ENCODE measurements at regions not wholly inside any gene's neighbourhood (a gene's known extent, or its start where the extent isn't known, plus 50 kb on each side); places are given as distances from the start of the nearest gene placed in this dataset.

GRCh38 chr9:87431837-87432236, 65.8 kb upstream of the DAPK1 start:
- Histone ChIP-seq H3K4me3 (ENCODE audit: low read length) (no peak overlapping the region), H3K9ac (ENCODE audit: low read length) (no peak overlapping the region), H3K27me3 (ENCODE audit: low read length) (no peaks in the 10 kb centered on the region), H4K20me1 (ENCODE audit: insufficient read depth, low read depth, low read length) (no peaks in the 10 kb centered on the region), H3K79me2 (ENCODE audit: low read length) (no peaks in the 10 kb centered on the region), H3K27ac (ENCODE audit: low read length) (no peak overlapping the region), H2AFZ (ENCODE audit: low read length) (no peak overlapping the region), H3K4me2 (ENCODE audit: low read depth, low read length, poor library complexity, severe bottlenecking) (no peak overlapping the region), H3K36me3 (ENCODE audit: insufficient read depth, low read length) (no peaks in the 10 kb centered on the region), H3K9me3 (ENCODE audit: low read length) (no peaks in the 10 kb centered on the region), H3K9me2 (replicated peaks; ENCODE audit: insufficient read depth, low read length) (no peaks in the 10 kb centered on the region), H3K4me1 (ENCODE audit: low read length) (no peaks in the 10 kb centered on the region)
- DNase-seq = no peak

GRCh38 chr9:87433853-87434252, 63.8 kb upstream of the DAPK1 start:
- DNase-seq = no peak
- no peaks in the 10 kb centered on the region for H3K9me2 ChIP-seq (replicated peaks; ENCODE audit: insufficient read depth, low read length)

GRCh38 chr9:87434366-87434765, 63.3 kb upstream of the DAPK1 start:
- Histone ChIP-seq H4K20me1 (ENCODE audit: insufficient read depth, low read depth, low read length) (no peaks in the 10 kb centered on the region), H3K36me3 (ENCODE audit: insufficient read depth, low read length) (no peaks in the 10 kb centered on the region), H3K4me3 (ENCODE audit: low read length) (no peak overlapping the region), H3K9me3 (ENCODE audit: low read length) (no peaks in the 10 kb centered on the region), H3K4me2 (ENCODE audit: low read depth, low read length, poor library complexity, severe bottlenecking) (no peak overlapping the region), H3K4me1 (ENCODE audit: low read length) (no peaks in the 10 kb centered on the region), H3K9ac (ENCODE audit: low read length) (no peak overlapping the region), H3K9me2 (replicated peaks; ENCODE audit: insufficient read depth, low read length) (no peaks in the 10 kb centered on the region), H3K79me2 (ENCODE audit: low read length) (no peaks in the 10 kb centered on the region), H2AFZ (ENCODE audit: low read length) (no peak overlapping the region), H3K27me3 (ENCODE audit: low read length) (no peaks in the 10 kb centered on the region), H3K27ac (ENCODE audit: low read length) (no peak overlapping the region)
- DNase-seq = no peak

More at GRCh38 chr9:87433853-87434252, 63.8 kb upstream of the DAPK1 start:
- Histone ChIP-seq H3K36me3 (ENCODE audit: insufficient read depth, low read length) (no peaks in the 10 kb centered on the region), H3K27ac (ENCODE audit: low read length) (no peak overlapping the region), H2AFZ (ENCODE audit: low read length) (no peak overlapping the region), H3K4me2 (ENCODE audit: low read depth, low read length, poor library complexity, severe bottlenecking) (no peak overlapping the region), H3K4me3 (ENCODE audit: low read length) (no peak overlapping the region), H3K27me3 (ENCODE audit: low read length) (no peaks in the 10 kb centered on the region), H3K9ac (ENCODE audit: low read length) (no peak overlapping the region), H4K20me1 (ENCODE audit: insufficient read depth, low read depth, low read length) (no peaks in the 10 kb centered on the region), H3K79me2 (ENCODE audit: low read length) (no peaks in the 10 kb centered on the region), H3K4me1 (ENCODE audit: low read length) (no peaks in the 10 kb centered on the region), H3K9me3 (ENCODE audit: low read length) (no peaks in the 10 kb centered on the region)

GRCh38 chr9:87435189-87435880, 62.3 kb upstream of the DAPK1 start:
- Histone ChIP-seq H3K36me3 (ENCODE audit: insufficient read depth, low read length) (no peaks in the 10 kb centered on the region), H3K4me3 (ENCODE audit: low read length) (no peak overlapping the region), H3K27me3 (ENCODE audit: low read length) (no peaks in the 10 kb centered on the region), H3K9me3 (ENCODE audit: low read length) (no peaks in the 10 kb centered on the region), H3K27ac (ENCODE audit: low read length) (no peak overlapping the region), H2AFZ (ENCODE audit: low read length) (no peak overlapping the region), H3K4me2 (ENCODE audit: low read depth, low read length, poor library complexity, severe bottlenecking) (no peak overlapping the region), H3K79me2 (ENCODE audit: low read length) (no peaks in the 10 kb centered on the region), H4K20me1 (ENCODE audit: insufficient read depth, low read depth, low read length) (no peaks in the 10 kb centered on the region), H3K9ac (ENCODE audit: low read length) (no peak overlapping the region), H3K4me1 (ENCODE audit: low read length) (no peaks in the 10 kb centered on the region), H3K9me2 (replicated peaks; ENCODE audit: insufficient read depth, low read length) (no peaks in the 10 kb centered on the region)
- no peak for DNase-seq

GRCh38 chr9:87436716-87437115, 61.0 kb upstream of the DAPK1 start:
- Histone ChIP-seq H3K4me2 (ENCODE audit: low read depth, low read length, poor library complexity, severe bottlenecking) (no peak overlapping the region), H3K4me1 (ENCODE audit: low read length) (no peaks in the 10 kb centered on the region)

GRCh38 chr9:87437966-87438365, 59.7 kb upstream of the DAPK1 start:
- Histone ChIP-seq H3K4me1 (ENCODE audit: low read length) (no peaks in the 10 kb centered on the region), H3K4me2 (ENCODE audit: low read depth, low read length, poor library complexity, severe bottlenecking) (no peak overlapping the region), H3K36me3 (ENCODE audit: insufficient read depth, low read length) (no peaks in the 10 kb centered on the region), H3K9ac (ENCODE audit: low read length) (no peak overlapping the region), H3K9me3 (ENCODE audit: low read length) (no peaks in the 10 kb centered on the region), H2AFZ (ENCODE audit: low read length) (no peak overlapping the region), H4K20me1 (ENCODE audit: insufficient read depth, low read depth, low read length) (no peaks in the 10 kb centered on the region), H3K79me2 (ENCODE audit: low read length) (no peaks in the 10 kb centered on the region), H3K27me3 (ENCODE audit: low read length) (no peaks in the 10 kb centered on the region), H3K9me2 (replicated peaks; ENCODE audit: insufficient read depth, low read length) (no peaks in the 10 kb centered on the region; the same call in 1 of the 2 replicates), H3K27ac (ENCODE audit: low read length) (no peak overlapping the region), H3K4me3 (ENCODE audit: low read length) (no peak overlapping the region)
- no peak for DNase-seq

More at GRCh38 chr9:87436716-87437115, 61.0 kb upstream of the DAPK1 start:
- no peak for DNase-seq
- no peaks in the 10 kb centered on the region for H3K79me2 ChIP-seq (ENCODE audit: low read length)
- H3K9me2 ChIP-seq (replicated peaks; ENCODE audit: insufficient read depth, low read length) = no peaks in the 10 kb centered on the region
- no peaks in the 10 kb centered on the region for H3K9me3 ChIP-seq (ENCODE audit: low read length)
- no peaks in the 10 kb centered on the region for H3K36me3 ChIP-seq (ENCODE audit: insufficient read depth, low read length)
- no peaks in the 10 kb centered on the region for H3K27me3 ChIP-seq (ENCODE audit: low read length)
- no peaks in the 10 kb centered on the region for H4K20me1 ChIP-seq (ENCODE audit: insufficient read depth, low read depth, low read length)
- H2AFZ ChIP-seq (ENCODE audit: low read length) = no peak overlapping the region
- no peak overlapping the region for H3K9ac ChIP-seq (ENCODE audit: low read length)
- no peak overlapping the region for H3K4me3 ChIP-seq (ENCODE audit: low read length)
- H3K27ac ChIP-seq (ENCODE audit: low read length) = no peak overlapping the region

GRCh38 chr9:87441251-87441650, 56.4 kb upstream of the DAPK1 start:
- Histone ChIP-seq H3K4me1 (ENCODE audit: low read length) (no peaks in the 10 kb centered on the region; the same call in 1 of the 2 replicates), H3K4me3 (ENCODE audit: low read length) (no peak overlapping the region), H3K27ac (ENCODE audit: low read length) (no peak overlapping the region), H3K27me3 (ENCODE audit: low read length) (no peaks in the 10 kb centered on the region), H4K20me1 (ENCODE audit: insufficient read depth, low read depth, low read length) (no peaks in the 10 kb centered on the region), H2AFZ (ENCODE audit: low read length) (no peak overlapping the region), H3K9me2 (replicated peaks; ENCODE audit: insufficient read depth, low read length) (no peaks in the 10 kb centered on the region; the same call in 1 of the 2 replicates), H3K4me2 (ENCODE audit: low read depth, low read length, poor library complexity, severe bottlenecking) (no peak overlapping the region), H3K9ac (ENCODE audit: low read length) (no peak overlapping the region), H3K36me3 (ENCODE audit: insufficient read depth, low read length) (no peaks in the 10 kb centered on the region), H3K9me3 (ENCODE audit: low read length) (no peaks in the 10 kb centered on the region), H3K79me2 (ENCODE audit: low read length) (no peaks in the 10 kb centered on the region)
- DNase-seq = no peak

GRCh38 chr9:87442451-87442850, 55.2 kb upstream of the DAPK1 start:
- no peak overlapping the region for H3K27ac ChIP-seq (ENCODE audit: low read length)
- no peaks in the 10 kb centered on the region; the same call in 1 of the 2 replicates for H3K4me1 ChIP-seq (ENCODE audit: low read length)

More at GRCh38 chr9:87442451-87442850, 55.2 kb upstream of the DAPK1 start:
- H3K4me3 ChIP-seq (ENCODE audit: low read length) = no peak overlapping the region
- H3K27me3 ChIP-seq (ENCODE audit: low read length) = no peaks in the 10 kb centered on the region
- H3K79me2 ChIP-seq (ENCODE audit: low read length) = no peaks in the 10 kb centered on the region
- no peak for DNase-seq
- H3K36me3 ChIP-seq (ENCODE audit: insufficient read depth, low read length) = no peaks in the 10 kb centered on the region
- H3K9me2 ChIP-seq (replicated peaks; ENCODE audit: insufficient read depth, low read length) = no peaks in the 10 kb centered on the region; the same call in 1 of the 2 replicates
- no peak overlapping the region for H3K9ac ChIP-seq (ENCODE audit: low read length)
- no peak overlapping the region for H3K4me2 ChIP-seq (ENCODE audit: low read depth, low read length, poor library complexity, severe bottlenecking)
- no peaks in the 10 kb centered on the region for H3K9me3 ChIP-seq (ENCODE audit: low read length)
- H4K20me1 ChIP-seq (ENCODE audit: insufficient read depth, low read depth, low read length) = no peaks in the 10 kb centered on the region
- H2AFZ ChIP-seq (ENCODE audit: low read length) = no peak overlapping the region

Data from Karpas-422 (cell line).